GM12878 (cell line): ENCODE measurements at regions not wholly inside any gene's neighbourhood (a gene's known extent, or its start where the extent isn't known, plus 50 kb on each side); places are given as distances from the start of the nearest gene placed in this dataset.

ENCODE experiments used
- ATAC-seq: fragments of 200-7000 bp; cut with Tn5 transposase; 3 replicates; pipeline ENCODE4 v1.9.1; 2020; ENCODE audit warnings: mild to moderate bottlenecking, moderate library complexity
- BruUV-seq: library from RNA; stranded (reverse); fragments of 400-500 nt; replicated peaks from 2 replicates; lab custom pipeline; 2021; lab: Mats Ljungman, UMichigan
- CTCF ChIA-PET: fragments of 300-600 bp; sonication (Branson Sonifier 250); formaldehyde crosslinking; extraction: SDS; loops from one replicate; lab custom pipeline; 2021; ENCODE audit warnings: inconsistent platforms; lab: Yijun Ruan, JAX
- POLR2A ChIA-PET: fragments of 350-600 bp; formaldehyde crosslinking; extraction: SDS; loops from one replicate; lab custom pipeline; 2021; ENCODE audit warnings: inconsistent platforms; lab: Charles Lee
- RAD21 ChIA-PET: fragments of 300-600 bp; sonication (Branson Sonifier 250); formaldehyde crosslinking; loops from one replicate; lab custom pipeline; 2023; ENCODE audit warnings: antibody characterized with exemption; ENCODE audit not compliant: unreplicated experiment; lab: Charles Lee
- SMC1A ChIA-PET: fragments of 300-600 bp; sonication (Branson Sonifier 250); formaldehyde crosslinking; loops from one replicate; lab custom pipeline; 2023; ENCODE audit not compliant: unreplicated experiment, uncharacterized antibody; lab: Charles Lee
- DNase-seq: peaks from one replicate; pipeline ENCODE4 v3.0.0-alpha.2; 2011; ENCODE audit warnings: low read depth, low spot score
- FAIRE-seq: peaks from 3 replicates; lab custom pipeline; 2011; peaks lifted over from hg19 to GRCh38; lab: Jason Lieb, UNC
- H2AFZ ChIP-seq: 2 replicates; pipeline ENCODE4 v1.6.0; 2011; ENCODE audit warnings: low read depth, low read length, control low read depth; ENCODE audit not compliant: control insufficient read depth
- H3K27ac ChIP-seq: 2 replicates; pipeline ENCODE4 v1.5.1; 2011; ENCODE audit warnings: control low read depth; ENCODE audit not compliant: control insufficient read depth, insufficient read depth
- H3K27me3 ChIP-seq, 2 experiments: replicated peaks in 1 of 2; 2 replicates each; pipeline versions ENCODE4 v1.6.0 to v1.6.1; 2011; ENCODE audit warnings: low read length in 1 of 2; ENCODE audit not compliant: control insufficient read depth in 2 of 2, insufficient read depth in 2 of 2
- H3K36me3 ChIP-seq, 2 experiments: 2 replicates each; pipeline ENCODE4 v1.5.1; 2011; ENCODE audit warnings: low read length in 1 of 2; ENCODE audit not compliant: control insufficient read depth in 2 of 2, insufficient read depth in 2 of 2
- H3K4me1 ChIP-seq: 2 replicates; pipeline ENCODE4 v1.6.1; 2011; ENCODE audit warnings: mild to moderate bottlenecking, low read length, moderate library complexity, mixed read lengths; ENCODE audit not compliant: control insufficient read depth, insufficient read depth
- H3K4me2 ChIP-seq: 2 replicates; pipeline ENCODE4 v1.6.0; 2011; ENCODE audit warnings: control low read depth; ENCODE audit not compliant: control insufficient read depth, insufficient read depth
- H3K4me3 ChIP-seq: fragments of 200-600 bp; sonication (generic); 2 replicates; pipeline ENCODE4 v1.5.1; 2016
- H3K79me2 ChIP-seq: 2 replicates; pipeline ENCODE4 v1.6.0; 2011; ENCODE audit warnings: low read length; ENCODE audit not compliant: control insufficient read depth, insufficient read depth
- H3K9ac ChIP-seq: 2 replicates; pipeline ENCODE4 v1.8.0; 2011; ENCODE audit warnings: low read length, control low read depth, mixed read lengths; ENCODE audit not compliant: control insufficient read depth, insufficient read depth
- H3K9me3 ChIP-seq: replicated peaks from 3 replicates; pipeline ENCODE4 v1.5.1; 2011; ENCODE audit warnings: mild to moderate bottlenecking, low read length; ENCODE audit not compliant: control insufficient read depth, insufficient read depth
- H4K20me1 ChIP-seq: 2 replicates; pipeline ENCODE4 v1.6.0; 2011; ENCODE audit not compliant: control insufficient read depth, insufficient read depth
- CHD1 ChIP-seq: IDR thresholded peaks from 2 replicates; pipeline ENCODE4 v1.6.1; 2012; ENCODE audit warnings: low read depth, low read length, improper control_type of control experiment
- EZH2 ChIP-seq: IDR thresholded peaks from 2 replicates; pipeline ENCODE4 v1.6.1; 2012; ENCODE audit warnings: low read depth, mild to moderate bottlenecking, control low read depth, inconsistent platforms, low read length, borderline replicate concordance; ENCODE audit not compliant: control insufficient read depth
- NFIC ChIP-seq: IDR thresholded peaks from 2 replicates; pipeline ENCODE4 v1.6.1; 2012; ENCODE audit warnings: low read depth, mild to moderate bottlenecking, inconsistent platforms, low read length, moderate library complexity
- PML ChIP-seq: IDR thresholded peaks from 2 replicates; pipeline ENCODE4 v1.6.1; 2012; ENCODE audit warnings: low read length, inconsistent platforms
- POLR2A ChIP-seq: IDR thresholded peaks from 2 replicates; pipeline ENCODE4 v1.6.1; 2011; ENCODE audit warnings: low read depth, mild to moderate bottlenecking, low read length
- STAT3 ChIP-seq: IDR thresholded peaks from 2 replicates; pipeline ENCODE4 v1.6.1; 2011; ENCODE audit warnings: low read depth, low read length, improper control_type of control experiment
- WRNIP1 ChIP-seq: IDR thresholded peaks from 2 replicates; pipeline ENCODE4 v1.6.1; 2011; ENCODE audit warnings: low read depth, low read length, improper control_type of control experiment, borderline replicate concordance
- WGBS: methylation state at CpG from one replicate; pipeline ENCODE4 v1.1.6; 2016; ENCODE audit warnings: low lambda C conversion rate; ENCODE audit not compliant: insufficient replicate concordance, insufficient coverage; ENCODE audit errors: missing lambda C conversion rate; 5-methylcytosine and 5-hydroxymethylcytosine counted together
- in situ Hi-C: fragments of 300-500 bp; cut with MboI; formaldehyde crosslinking; loops from 9 replicates; pipeline ENCODE4 v1.14.3; 2018; ENCODE audit warnings: mixed read lengths
- intact Hi-C: fragments of 100-400 bp; cut with micrococcal nuclease; formaldehyde crosslinking; loops from one replicate; pipeline ENCODE4 v1.14.2; 2022; ENCODE audit not compliant: unreplicated experiment
- TF ChIP-seq, protein P1 (sequence below): fragments of 450-650 bp; IDR thresholded peaks from 2 replicates; pipeline ENCODE4 v1.6.1; 2016; ENCODE audit warnings: mild to moderate bottlenecking, moderate library complexity, borderline replicate concordance
- TF ChIP-seq, protein P2 (sequence below): fragments of 450-650 bp; IDR thresholded peaks from 2 replicates; pipeline ENCODE4 v1.6.1; 2017; ENCODE audit warnings: borderline replicate concordance
- TF ChIP-seq, protein P3 (sequence below): fragments of 450-650 bp; IDR thresholded peaks from 2 replicates; pipeline ENCODE4 v1.6.1; 2017; ENCODE audit warnings: mild to moderate bottlenecking, moderate library complexity

DNA sequence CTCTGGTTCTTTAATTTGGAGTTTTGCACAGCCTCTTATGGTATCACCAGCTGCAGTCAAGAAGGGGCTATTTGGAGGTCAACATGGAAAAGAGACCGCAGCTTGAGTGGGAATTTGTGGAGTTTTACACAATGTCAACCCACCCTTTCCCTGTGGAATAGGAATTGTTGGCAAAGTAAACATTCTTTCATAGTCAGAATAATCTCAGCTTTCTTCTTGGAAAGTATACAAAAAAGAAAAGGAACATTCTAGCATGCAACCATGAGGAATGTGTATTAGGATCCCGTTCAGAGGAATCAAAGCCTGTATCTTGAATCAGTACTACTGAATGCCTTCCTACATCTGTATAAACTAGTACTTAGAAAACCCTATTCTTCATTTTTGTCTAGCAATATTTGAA lies 107.6 kb downstream of the LURAP1L start (continued):
- TF ChIP-seq, protein P1, sequence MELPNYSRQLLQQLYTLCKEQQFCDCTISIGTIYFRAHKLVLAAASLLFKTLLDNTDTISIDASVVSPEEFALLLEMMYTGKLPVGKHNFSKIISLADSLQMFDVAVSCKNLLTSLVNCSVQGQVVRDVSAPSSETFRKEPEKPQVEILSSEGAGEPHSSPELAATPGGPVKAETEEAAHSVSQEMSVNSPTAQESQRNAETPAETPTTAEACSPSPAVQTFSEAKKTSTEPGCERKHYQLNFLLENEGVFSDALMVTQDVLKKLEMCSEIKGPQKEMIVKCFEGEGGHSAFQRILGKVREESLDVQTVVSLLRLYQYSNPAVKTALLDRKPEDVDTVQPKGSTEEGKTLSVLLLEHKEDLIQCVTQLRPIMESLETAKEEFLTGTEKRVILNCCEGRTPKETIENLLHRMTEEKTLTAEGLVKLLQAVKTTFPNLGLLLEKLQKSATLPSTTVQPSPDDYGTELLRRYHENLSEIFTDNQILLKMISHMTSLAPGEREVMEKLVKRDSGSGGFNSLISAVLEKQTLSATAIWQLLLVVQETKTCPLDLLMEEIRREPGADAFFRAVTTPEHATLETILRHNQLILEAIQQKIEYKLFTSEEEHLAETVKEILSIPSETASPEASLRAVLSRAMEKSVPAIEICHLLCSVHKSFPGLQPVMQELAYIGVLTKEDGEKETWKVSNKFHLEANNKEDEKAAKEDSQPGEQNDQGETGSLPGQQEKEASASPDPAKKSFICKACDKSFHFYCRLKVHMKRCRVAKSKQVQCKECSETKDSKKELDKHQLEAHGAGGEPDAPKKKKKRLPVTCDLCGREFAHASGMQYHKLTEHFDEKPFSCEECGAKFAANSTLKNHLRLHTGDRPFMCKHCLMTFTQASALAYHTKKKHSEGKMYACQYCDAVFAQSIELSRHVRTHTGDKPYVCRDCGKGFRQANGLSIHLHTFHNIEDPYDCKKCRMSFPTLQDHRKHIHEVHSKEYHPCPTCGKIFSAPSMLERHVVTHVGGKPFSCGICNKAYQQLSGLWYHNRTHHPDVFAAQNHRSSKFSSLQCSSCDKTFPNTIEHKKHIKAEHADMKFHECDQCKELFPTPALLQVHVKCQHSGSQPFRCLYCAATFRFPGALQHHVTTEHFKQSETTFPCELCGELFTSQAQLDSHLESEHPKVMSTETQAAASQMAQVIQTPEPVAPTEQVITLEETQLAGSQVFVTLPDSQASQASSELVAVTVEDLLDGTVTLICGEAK: no peak
- TF ChIP-seq CHD1 (no peak), EZH2 (no peak), NFIC (no peak)
- TF ChIP-seq, protein P2, sequence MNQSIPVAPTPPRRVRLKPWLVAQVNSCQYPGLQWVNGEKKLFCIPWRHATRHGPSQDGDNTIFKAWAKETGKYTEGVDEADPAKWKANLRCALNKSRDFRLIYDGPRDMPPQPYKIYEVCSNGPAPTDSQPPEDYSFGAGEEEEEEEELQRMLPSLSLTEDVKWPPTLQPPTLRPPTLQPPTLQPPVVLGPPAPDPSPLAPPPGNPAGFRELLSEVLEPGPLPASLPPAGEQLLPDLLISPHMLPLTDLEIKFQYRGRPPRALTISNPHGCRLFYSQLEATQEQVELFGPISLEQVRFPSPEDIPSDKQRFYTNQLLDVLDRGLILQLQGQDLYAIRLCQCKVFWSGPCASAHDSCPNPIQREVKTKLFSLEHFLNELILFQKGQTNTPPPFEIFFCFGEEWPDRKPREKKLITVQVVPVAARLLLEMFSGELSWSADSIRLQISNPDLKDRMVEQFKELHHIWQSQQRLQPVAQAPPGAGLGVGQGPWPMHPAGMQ: no peak

DNA sequence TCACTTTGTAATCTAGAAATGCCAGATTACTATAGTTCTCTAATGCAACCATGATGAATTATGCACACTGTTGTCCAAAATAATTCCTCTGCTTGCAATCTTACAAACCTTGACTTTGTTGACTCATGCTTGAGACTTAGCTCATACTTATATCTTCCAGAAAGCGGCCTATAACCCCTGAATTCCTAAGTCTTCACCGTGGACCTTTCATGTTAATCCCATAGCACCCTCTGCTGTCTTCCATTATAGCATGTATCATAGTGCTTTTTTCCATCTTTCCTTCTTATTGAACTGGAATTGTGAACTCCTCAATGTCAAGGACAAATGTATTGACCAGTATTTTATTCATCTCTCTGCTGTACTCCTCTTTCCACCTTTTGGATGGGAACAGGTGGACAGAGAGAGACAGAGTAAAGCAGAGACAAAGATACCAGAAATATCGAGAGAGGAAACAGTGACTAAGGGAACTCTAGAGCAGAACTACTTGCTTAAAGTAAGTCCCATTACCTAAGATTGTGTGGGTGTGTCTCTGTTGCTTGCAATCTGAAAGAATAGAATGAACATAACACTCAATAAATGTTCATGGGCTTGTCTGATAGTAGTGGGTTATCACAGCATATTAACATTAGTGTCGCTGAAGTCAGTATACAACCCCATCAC lies 110.0 kb downstream of the LURAP1L start:
- ATAC-seq (peak; percentile 38; the same call in 2 of the 3 replicates), FAIRE-seq (no peak), DNase-seq (no peak)
- ChIA-PET SMC1A (interaction anchor here (0.7 to 1.2 kb wide), 4 partner anchors 110 to 165 kb away, joined by 3 to 6 read pairs (median 4); partner anchors contain the start of gene LURAP1L), POLR2A (no interaction called here), CTCF (interaction anchor here (0.7 to 1.6 kb wide), 7 partner anchors 34 to 166 kb away, joined by 3 to 11 read pairs (median 5); no protein-coding TSS in a partner anchor), RAD21 (interaction anchor here (1.3 to 1.7 kb wide), 2 partner anchors 161 to 162 kb away, joined by 4 to 7 read pairs; no protein-coding TSS in a partner anchor)
- WGBS: 19% methylated on average over 4 of the region's 4 CpGs
- no peak overlapping the region for H2AFZ ChIP-seq
- H3K27me3 ChIP-seq: no peaks in the 10 kb centered on the region
- no peak overlapping the region for H3K4me2 ChIP-seq
- no peaks in the 10 kb centered on the region for H3K36me3 ChIP-seq
- H3K4me3 ChIP-seq: no peak overlapping the region
- intact Hi-C loops: loop anchor here (2.0 kb wide), 1 partner anchor 162 kb away; no protein-coding TSS in a partner anchor
- no peak overlapping the region for H3K27ac ChIP-seq
- H3K9ac ChIP-seq: no peak overlapping the region
- no peaks in the 10 kb centered on the region for H3K9me3 ChIP-seq
- H3K79me2 ChIP-seq: no peaks in the 10 kb centered on the region
- no TSS peak for BruUV-seq
- in situ Hi-C loops: no loop called here
- H3K4me1 ChIP-seq: no peaks in the 10 kb centered on the region
- no peaks in the 10 kb centered on the region for H4K20me1 ChIP-seq
- TF ChIP-seq WRNIP1 (no peak), POLR2A (no peak), STAT3 (no peak), PML (no peak)
- TF ChIP-seq, protein P3, sequence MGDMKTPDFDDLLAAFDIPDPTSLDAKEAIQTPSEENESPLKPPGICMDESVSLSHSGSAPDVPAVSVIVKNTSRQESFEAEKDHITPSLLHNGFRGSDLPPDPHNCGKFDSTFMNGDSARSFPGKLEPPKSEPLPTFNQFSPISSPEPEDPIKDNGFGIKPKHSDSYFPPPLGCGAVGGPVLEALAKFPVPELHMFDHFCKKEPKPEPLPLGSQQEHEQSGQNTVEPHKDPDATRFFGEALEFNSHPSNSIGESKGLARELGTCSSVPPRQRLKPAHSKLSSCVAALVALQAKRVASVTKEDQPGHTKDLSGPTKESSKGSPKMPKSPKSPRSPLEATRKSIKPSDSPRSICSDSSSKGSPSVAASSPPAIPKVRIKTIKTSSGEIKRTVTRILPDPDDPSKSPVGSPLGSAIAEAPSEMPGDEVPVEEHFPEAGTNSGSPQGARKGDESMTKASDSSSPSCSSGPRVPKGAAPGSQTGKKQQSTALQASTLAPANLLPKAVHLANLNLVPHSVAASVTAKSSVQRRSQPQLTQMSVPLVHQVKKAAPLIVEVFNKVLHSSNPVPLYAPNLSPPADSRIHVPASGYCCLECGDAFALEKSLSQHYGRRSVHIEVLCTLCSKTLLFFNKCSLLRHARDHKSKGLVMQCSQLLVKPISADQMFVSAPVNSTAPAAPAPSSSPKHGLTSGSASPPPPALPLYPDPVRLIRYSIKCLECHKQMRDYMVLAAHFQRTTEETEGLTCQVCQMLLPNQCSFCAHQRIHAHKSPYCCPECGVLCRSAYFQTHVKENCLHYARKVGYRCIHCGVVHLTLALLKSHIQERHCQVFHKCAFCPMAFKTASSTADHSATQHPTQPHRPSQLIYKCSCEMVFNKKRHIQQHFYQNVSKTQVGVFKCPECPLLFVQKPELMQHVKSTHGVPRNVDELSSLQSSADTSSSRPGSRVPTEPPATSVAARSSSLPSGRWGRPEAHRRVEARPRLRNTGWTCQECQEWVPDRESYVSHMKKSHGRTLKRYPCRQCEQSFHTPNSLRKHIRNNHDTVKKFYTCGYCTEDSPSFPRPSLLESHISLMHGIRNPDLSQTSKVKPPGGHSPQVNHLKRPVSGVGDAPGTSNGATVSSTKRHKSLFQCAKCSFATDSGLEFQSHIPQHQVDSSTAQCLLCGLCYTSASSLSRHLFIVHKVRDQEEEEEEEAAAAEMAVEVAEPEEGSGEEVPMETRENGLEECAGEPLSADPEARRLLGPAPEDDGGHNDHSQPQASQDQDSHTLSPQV: no peak
